ENCODE measurements at regions not wholly inside any gene's neighbourhood (a gene's known extent, or its start where the extent isn't known, plus 50 kb on each side); places are given as distances from the start of the nearest gene placed in this dataset.

GRCh38 chr12:65663648-65664047, 160.6 kb upstream of the HMGA2 start:
- DNase-seq (ENCODE audit: low spot score in 2 of 2, unreplicated experiment in 2 of 2) = no peak
- TF ChIP-seq CTCF (IDR thresholded peaks at IDR 0.05; ENCODE audit: unreplicated experiment) = no peak
- Mint-ChIP-seq H3K4me3 (no peak overlapping the region), H3K9me3 (peaks cover 19% of the 10 kb centered on the region), H3K36me3 (no peaks in the 10 kb centered on the region), H3K27me3 (ENCODE audit: low read depth) (no peaks in the 10 kb centered on the region), H3K4me1 (no peaks in the 10 kb centered on the region), H3K27ac (no peak overlapping the region)

GRCh38 chr12:65664715-65665250, 159.5 kb upstream of the HMGA2 start:
- Mint-ChIP-seq H3K27me3 (ENCODE audit: low read depth) (no peaks in the 10 kb centered on the region), H3K4me3 (no peak overlapping the region), H3K9me3 (peaks cover 25% of the 10 kb centered on the region), H3K36me3 (no peaks in the 10 kb centered on the region), H3K4me1 (peaks cover 2% of the 10 kb centered on the region), H3K27ac (no peak overlapping the region)
- no peak for DNase-seq (ENCODE audit: low spot score in 2 of 2, unreplicated experiment in 2 of 2)
- no peak for TF ChIP-seq CTCF (IDR thresholded peaks at IDR 0.05; ENCODE audit: unreplicated experiment)

GRCh38 chr12:65665817-65666216, 158.5 kb upstream of the HMGA2 start:
- DNase-seq (ENCODE audit: low spot score in 2 of 2, unreplicated experiment in 2 of 2) = no peak
- H3K4me1 Mint-ChIP-seq = peaks cover 6% of the 10 kb centered on the region
- no peaks in the 10 kb centered on the region for H3K36me3 Mint-ChIP-seq

GRCh38 chr12:65666876-65667275, 157.4 kb upstream of the HMGA2 start:
- H3K27ac Mint-ChIP-seq = no peak overlapping the region
- peaks cover 9% of the 10 kb centered on the region for H3K4me1 Mint-ChIP-seq
- H3K9me3 Mint-ChIP-seq = peaks cover 25% of the 10 kb centered on the region
- H3K27me3 Mint-ChIP-seq (ENCODE audit: low read depth) = no peaks in the 10 kb centered on the region
- no peak for TF ChIP-seq CTCF (IDR thresholded peaks at IDR 0.05; ENCODE audit: unreplicated experiment)
- H3K4me3 Mint-ChIP-seq = no peak overlapping the region
- H3K36me3 Mint-ChIP-seq = no peaks in the 10 kb centered on the region
- no peak for DNase-seq (ENCODE audit: low spot score in 2 of 2, unreplicated experiment in 2 of 2)

More at GRCh38 chr12:65665817-65666216, 158.5 kb upstream of the HMGA2 start:
- no peak overlapping the region for H3K4me3 Mint-ChIP-seq
- no peak for TF ChIP-seq CTCF (IDR thresholded peaks at IDR 0.05; ENCODE audit: unreplicated experiment)
- H3K27me3 Mint-ChIP-seq (ENCODE audit: low read depth) = no peaks in the 10 kb centered on the region
- H3K9me3 Mint-ChIP-seq = peaks cover 25% of the 10 kb centered on the region
- no peak overlapping the region for H3K27ac Mint-ChIP-seq

- Mint-ChIP-seq H3K27ac (no peak overlapping the region), H3K9me3 (peaks cover 25% of the 10 kb centered on the region), H3K36me3 (no peaks in the 10 kb centered on the region), H3K27me3 (ENCODE audit: low read depth) (no peaks in the 10 kb centered on the region), H3K4me3 (no peak overlapping the region), H3K4me1 (peaks cover 9% of the 10 kb centered on the region)
- DNase-seq (ENCODE audit: low spot score in 2 of 2, unreplicated experiment in 2 of 2) = no peak
- no peak for TF ChIP-seq CTCF (IDR thresholded peaks at IDR 0.05; ENCODE audit: unreplicated experiment)
Observed at GRCh38 chr12:65667932-65668331, 156.4 kb upstream of the HMGA2 start.

Data from mesothelial cell of epicardium (in vitro differentiated cells).